NCI-H526 treated with DMSO at 0.1 percent for 48 hours (cell line): ENCODE measurements at regions not wholly inside any gene's neighbourhood (a gene's known extent, or its start where the extent isn't known, plus 50 kb on each side); places are given as distances from the start of the nearest gene placed in this dataset.

Experiments
- DNase-seq: peaks from one replicate; lab custom pipeline; 2025; lab: John Stamatoyannopoulos, UW

GRCh38 chr15:94056314-94056713 lies 175.0 kb upstream of the MCTP2 start:
- peak; percentile 62 for DNase-seq

GRCh38 chr15:94053626-94054025 lies 177.7 kb upstream of the MCTP2 start:
- DNase-seq = no peak

- no peak for DNase-seq
Observed at GRCh38 chr15:94052711-94053110, 178.7 kb upstream of the MCTP2 start.

DNA sequence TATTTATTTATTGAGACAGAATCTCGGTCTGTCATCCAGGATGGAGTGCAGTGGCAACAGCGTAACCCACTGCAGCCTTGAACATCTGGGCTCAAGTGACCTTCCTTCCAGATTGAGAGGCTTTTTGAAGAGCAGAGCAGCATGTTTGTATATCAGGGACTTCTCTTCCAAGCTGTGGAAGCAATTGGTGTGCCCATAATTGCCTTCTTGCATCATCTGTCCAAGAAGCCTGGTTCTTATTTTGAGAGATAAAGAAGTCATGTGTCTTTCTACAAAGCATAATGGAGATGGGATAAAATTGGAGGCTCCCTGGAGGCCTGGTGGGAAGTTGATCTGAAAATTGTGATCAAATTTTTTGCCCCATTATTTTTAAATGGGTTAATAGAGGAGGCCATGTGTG lies 183.8 kb upstream of the MCTP2 start:
- no peak for DNase-seq

- DNase-seq = no peak
Observed at GRCh38 chr15:94042180-94042928, 189.0 kb upstream of the MCTP2 start.

GRCh38 chr15:94041746-94042145 lies 189.6 kb upstream of the MCTP2 start:
- DNase-seq = no peak

DNA sequence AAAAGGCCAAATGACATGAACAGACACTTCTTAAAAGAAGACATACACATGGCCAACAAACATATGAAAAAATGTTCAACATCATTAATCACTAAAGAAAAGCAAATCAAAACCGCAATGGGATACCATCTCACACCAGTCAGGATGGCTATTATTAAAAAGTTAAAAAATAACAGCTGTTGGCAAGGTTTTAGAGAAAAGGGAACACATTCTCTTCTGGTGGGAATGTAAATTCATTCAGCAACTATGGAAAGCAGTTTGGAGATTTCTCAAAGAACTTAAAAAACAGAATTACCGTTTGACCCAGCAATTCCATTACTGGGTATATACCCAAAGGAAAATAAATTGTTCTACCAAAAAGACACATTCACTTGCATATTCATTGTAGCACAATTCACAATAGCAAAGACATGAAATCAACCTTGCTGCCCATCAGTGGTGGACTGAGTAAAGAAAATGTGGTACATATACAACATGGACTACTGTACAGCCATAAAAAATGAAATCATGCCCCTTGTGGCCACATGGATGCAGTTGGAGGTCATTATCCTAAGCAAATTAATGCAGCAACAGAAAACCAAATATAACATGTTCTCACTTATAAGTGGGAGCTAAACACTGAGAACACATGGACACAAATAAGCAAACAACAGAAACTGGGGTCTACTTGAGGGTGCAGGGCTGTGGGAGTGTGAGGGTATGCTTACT lies 190.7 kb upstream of the MCTP2 start:
- no peak for DNase-seq

DNA sequence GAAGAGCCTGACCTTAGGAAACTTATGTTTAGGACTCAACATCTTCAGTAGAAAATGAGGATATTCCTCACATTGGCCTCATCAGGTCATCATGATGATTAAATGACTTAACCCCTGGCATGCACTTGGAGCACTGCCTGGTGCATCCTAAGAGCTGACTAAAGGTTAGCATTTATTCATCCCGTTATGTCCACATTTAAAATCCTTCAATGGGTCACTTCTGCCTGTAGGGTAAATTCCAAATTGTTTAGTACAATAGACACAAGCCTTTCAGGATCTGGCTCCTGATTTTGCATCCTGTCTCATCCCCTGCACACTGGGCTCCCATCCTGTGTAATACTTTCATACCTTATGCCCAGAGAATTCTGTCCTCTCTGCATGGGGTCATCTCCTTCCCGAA lies 195.2 kb upstream of the MCTP2 start:
- no peak for DNase-seq

GRCh38 chr15:94033683-94034020 lies 197.7 kb upstream of the MCTP2 start:
- DNase-seq = no peak

DNA sequence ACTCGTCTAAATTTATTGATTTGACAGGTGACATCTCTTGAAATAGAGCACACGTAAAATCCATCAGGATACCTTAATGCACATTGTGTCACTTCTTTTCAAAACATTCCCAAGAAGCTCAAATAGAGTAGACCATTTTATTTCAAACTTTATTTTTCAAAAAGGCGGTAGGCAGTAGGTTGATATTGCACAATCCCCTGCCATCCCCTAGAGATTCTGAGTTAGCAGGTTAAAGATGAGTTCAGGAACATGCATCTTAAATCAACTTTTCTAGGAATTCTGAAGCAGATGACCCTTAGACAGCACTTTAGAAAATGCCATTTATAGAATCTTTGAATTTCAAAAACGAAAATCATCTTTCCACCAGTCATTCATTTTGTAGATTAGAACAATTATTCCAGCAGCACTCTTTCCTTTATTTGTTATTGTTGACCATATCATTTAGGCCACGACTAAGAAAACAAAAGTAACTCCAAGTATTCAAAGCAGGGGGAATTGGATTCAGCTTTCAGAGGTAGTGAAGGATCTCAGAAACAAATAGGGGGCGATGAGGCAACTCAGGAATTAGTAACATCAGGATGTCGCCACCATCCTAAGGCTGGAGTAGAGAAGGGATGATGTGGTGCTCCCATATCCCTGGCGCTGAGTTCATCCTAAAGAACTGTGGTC lies 198.2 kb upstream of the MCTP2 start:
- DNase-seq = no peak

GRCh38 chr15:94032571-94032970 lies 198.8 kb upstream of the MCTP2 start:
- no peak for DNase-seq

- DNase-seq = no peak
Observed at GRCh38 chr15:94031072-94031471, 200.3 kb upstream of the MCTP2 start.

GRCh38 chr15:94029495-94029894 lies 201.9 kb upstream of the MCTP2 start:
- DNase-seq = no peak

DNA sequence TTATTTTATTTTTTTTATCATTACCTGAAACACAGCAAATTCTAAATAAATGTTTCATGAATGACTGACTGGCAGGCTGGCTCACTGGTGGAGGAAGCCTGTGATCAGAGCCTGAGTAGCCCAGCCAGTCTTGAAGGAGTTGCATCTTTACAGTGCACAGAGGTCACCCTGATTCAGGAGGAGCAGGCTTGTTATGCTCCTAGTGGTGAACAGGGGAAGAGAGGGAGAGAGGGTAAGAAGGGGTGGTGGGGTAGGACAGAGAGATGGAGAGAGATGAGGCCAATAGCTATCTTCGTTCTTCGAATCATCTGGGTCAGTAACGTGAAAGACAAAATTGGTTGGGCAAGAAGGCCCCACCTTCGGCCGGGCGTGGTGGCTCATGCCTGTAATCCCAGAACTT lies 202.6 kb upstream of the MCTP2 start:
- DNase-seq = no peak

- DNase-seq = no peak
Observed at GRCh38 chr15:94028121-94028520, 203.2 kb upstream of the MCTP2 start.

GRCh38 chr15:94027581-94027980 lies 203.8 kb upstream of the MCTP2 start:
- no peak for DNase-seq

- DNase-seq = no peak
Observed at GRCh38 chr15:94026458-94027304, 204.7 kb upstream of the MCTP2 start.

GRCh38 chr15:94023531-94023930 lies 207.8 kb upstream of the MCTP2 start:
- DNase-seq = peak; percentile 20

DNA sequence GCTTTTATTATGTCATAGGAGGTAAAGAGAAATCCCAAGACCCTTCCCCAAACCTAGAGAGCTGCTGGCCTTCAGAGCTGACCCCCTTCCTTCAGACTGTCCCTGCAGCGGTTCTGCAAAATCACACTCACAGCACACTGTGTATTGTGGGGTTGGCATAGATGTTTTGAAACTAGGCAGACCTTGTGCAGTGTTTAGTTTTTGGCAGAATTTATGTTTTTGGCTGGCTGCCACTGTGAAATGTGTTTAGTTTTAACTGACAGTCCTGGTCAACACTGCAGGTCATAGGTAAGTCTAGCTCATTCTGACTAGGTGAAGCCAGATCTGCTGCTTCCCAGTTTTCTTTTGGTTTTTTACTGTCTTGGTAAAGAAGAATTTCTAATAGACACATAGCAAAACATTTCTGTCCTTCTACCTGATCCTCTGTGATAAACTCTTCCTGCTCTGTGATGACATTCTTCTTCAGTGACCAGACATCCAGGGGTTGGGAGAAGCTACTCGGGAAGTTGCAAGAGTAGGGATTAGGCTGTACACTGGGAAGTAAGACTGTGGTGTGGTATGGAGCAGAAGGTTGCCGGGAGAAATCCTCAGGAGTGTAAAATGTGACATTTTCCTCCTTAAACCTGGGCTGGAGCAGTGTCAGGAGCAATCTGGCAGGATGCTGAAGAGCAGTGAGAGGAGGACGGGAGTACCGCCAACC lies 209.6 kb upstream of the MCTP2 start:
- no peak for DNase-seq

DNA sequence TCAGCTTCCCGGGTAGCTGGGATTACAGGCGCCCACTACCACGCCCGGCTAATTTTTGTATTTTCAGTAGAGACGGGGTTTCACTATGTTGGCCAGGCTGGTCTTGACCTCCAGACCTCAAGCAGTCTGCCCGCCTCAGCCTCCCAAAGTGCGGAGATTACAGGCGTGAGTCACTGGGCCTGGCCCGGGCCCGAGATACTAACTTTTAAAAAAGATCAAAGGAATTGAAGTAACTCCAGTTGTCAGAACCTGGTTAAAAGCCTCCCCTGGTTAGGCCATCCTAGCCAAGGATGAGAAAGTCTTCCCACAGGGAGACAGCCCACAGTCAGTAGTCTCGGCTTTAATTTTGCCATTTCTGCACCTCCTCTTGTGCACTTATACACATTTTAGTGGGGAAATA lies 212.3 kb upstream of the MCTP2 start:
- no peak for DNase-seq

GRCh38 chr15:94015324-94015723 lies 216.0 kb upstream of the MCTP2 start:
- no peak for DNase-seq
